Memory B cell (primary cell): ENCODE measurements at regions not wholly inside any gene's neighbourhood (a gene's known extent, or its start where the extent isn't known, plus 50 kb on each side); places are given as distances from the start of the nearest gene placed in this dataset.

Experiments used
- ATAC-seq: fragments of 150-1000 bp; cut with Tn5 transposase; 2 replicates; pipeline ENCODE4 v1.10.0; 2021; ENCODE audit warnings: low read depth, mild to moderate bottlenecking, moderate library complexity
- DNase-seq, 2 donors: peaks; one replicate each; pipeline ENCODE4 v3.0.0; 2022; ENCODE audit warnings: low spot score in 2 of 2
- H3K27ac Mint-ChIP-seq: one replicate; pipeline ENCODE4 v1.8.0; 2022; ENCODE audit warnings: mild to moderate bottlenecking, moderate library complexity, mixed read lengths
- H3K27me3 Mint-ChIP-seq: one replicate; pipeline ENCODE4 v1.8.0; 2022; ENCODE audit warnings: mixed read lengths
- H3K36me3 Mint-ChIP-seq: one replicate; pipeline ENCODE4 v1.8.0; 2022; ENCODE audit warnings: mild to moderate bottlenecking, mixed read lengths
- H3K4me1 Mint-ChIP-seq: one replicate; pipeline ENCODE4 v1.8.0; 2022; ENCODE audit warnings: mixed read lengths
- H3K4me3 Mint-ChIP-seq: one replicate; pipeline ENCODE4 v1.8.0; 2022; ENCODE audit warnings: mild to moderate bottlenecking, moderate library complexity, mixed read lengths
- H3K9me3 Mint-ChIP-seq: one replicate; pipeline ENCODE4 v1.8.0; 2022; ENCODE audit warnings: mixed read lengths

GRCh38 chr2:62304429-62305417 is 108.8 kb downstream of the B3GNT2 start:
- H3K27ac Mint-ChIP-seq: peak overlapping the region; percentile 69
- no peak overlapping the region for H3K4me3 Mint-ChIP-seq
- H3K27me3 Mint-ChIP-seq: no peaks in the 10 kb centered on the region
- ATAC-seq (peak; percentile 61), DNase-seq (no peak)
- no peaks in the 10 kb centered on the region for H3K9me3 Mint-ChIP-seq
- H3K4me1 Mint-ChIP-seq: peaks cover 53% of the 10 kb centered on the region
- no peaks in the 10 kb centered on the region for H3K36me3 Mint-ChIP-seq

- no peaks in the 10 kb centered on the region for H3K27me3 Mint-ChIP-seq
- H3K36me3 Mint-ChIP-seq: no peaks in the 10 kb centered on the region
- ATAC-seq (no peak), DNase-seq (no peak)
- H3K27ac Mint-ChIP-seq: no peak overlapping the region
- no peak overlapping the region for H3K4me3 Mint-ChIP-seq
- peaks cover 47% of the 10 kb centered on the region for H3K4me1 Mint-ChIP-seq
- H3K9me3 Mint-ChIP-seq: no peaks in the 10 kb centered on the region
Observed at GRCh38 chr2:62303788-62304187, 107.9 kb downstream of the B3GNT2 start.

- H3K4me1 Mint-ChIP-seq: peaks cover 47% of the 10 kb centered on the region
- peak overlapping the region; percentile 0 for H3K27ac Mint-ChIP-seq
- H3K9me3 Mint-ChIP-seq: no peaks in the 10 kb centered on the region
- DNase-seq: no peak
- no peaks in the 10 kb centered on the region for H3K27me3 Mint-ChIP-seq
- no peak for ATAC-seq
- H3K36me3 Mint-ChIP-seq: no peaks in the 10 kb centered on the region
- no peak overlapping the region for H3K4me3 Mint-ChIP-seq
Observed at GRCh38 chr2:62302631-62303435, 106.9 kb downstream of the B3GNT2 start.

- ATAC-seq (no peak), DNase-seq (no peak)
- Mint-ChIP-seq H3K4me1 (peaks cover 34% of the 10 kb centered on the region), H3K27ac (no peak overlapping the region), H3K36me3 (no peaks in the 10 kb centered on the region), H3K27me3 (no peaks in the 10 kb centered on the region), H3K4me3 (no peak overlapping the region), H3K9me3 (no peaks in the 10 kb centered on the region)
Observed at GRCh38 chr2:62300925-62301324, 105.0 kb downstream of the B3GNT2 start.

DNA sequence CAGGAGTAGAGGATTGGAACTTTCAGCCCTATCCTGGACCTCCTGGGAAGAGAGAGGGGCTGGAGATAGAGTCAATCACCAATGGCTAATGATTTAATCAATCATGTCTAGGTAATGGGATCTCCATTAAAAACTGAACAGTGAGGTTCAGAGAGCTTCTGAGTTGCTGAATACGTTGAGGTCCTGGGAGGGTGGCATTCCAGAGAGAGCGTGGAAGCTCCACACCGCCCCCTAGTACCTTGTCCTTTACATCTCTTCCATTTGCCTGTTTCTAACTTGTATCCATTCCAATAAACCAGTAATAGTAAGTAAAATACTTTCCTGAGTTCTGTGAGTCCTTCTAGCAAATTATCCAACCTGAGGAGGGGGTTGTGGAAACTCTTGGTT is 101.7 kb downstream of the B3GNT2 start:
- Mint-ChIP-seq H3K9me3 (no peaks in the 10 kb centered on the region), H3K27ac (no peak overlapping the region), H3K36me3 (no peaks in the 10 kb centered on the region), H3K4me3 (no peak overlapping the region), H3K27me3 (no peaks in the 10 kb centered on the region), H3K4me1 (peaks cover 9% of the 10 kb centered on the region)
- no peak for ATAC-seq
- no peak for DNase-seq

DNA sequence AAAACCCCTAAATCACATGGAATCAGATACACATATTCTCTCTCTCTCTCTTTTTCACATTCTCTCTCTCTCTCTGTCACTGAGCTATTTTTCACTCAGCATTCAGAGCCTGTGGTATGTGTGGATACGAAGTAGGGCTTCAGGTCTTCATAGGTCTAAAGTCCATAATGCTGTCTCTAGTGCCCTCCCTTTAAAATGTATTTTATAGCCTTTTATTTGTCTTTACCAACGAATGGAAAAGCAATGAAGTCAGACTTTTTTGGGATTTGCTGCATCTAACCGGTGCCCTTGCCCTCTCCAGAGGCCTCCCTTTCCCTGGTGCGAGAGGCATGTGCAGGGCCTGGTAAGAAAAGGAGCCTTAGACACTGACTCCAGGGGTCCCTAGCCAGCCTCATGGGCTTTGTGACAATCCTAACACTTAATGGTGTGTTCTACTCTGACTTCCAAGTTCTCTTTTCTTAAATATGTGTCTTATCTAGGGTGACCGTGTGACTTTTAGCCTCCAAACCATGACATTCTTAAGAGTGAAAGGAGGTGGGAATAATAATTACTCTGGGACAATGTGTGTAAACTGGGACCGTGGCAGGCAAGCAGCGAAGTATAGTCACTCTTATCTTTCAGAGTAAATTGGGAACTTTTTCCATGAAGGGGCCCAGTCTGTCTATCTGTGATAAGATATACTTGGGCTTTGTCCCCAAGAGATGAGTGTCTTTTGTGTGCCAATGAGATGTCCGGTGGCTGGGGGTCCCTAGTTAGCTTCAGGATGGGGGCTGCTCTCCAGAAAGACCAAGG is 101.1 kb downstream of the B3GNT2 start:
- no peak overlapping the region for H3K27ac Mint-ChIP-seq

GRCh38 chr2:62296034-62296831 is 100.3 kb downstream of the B3GNT2 start:
- Mint-ChIP-seq H3K27me3 (no peaks in the 10 kb centered on the region), H3K27ac (no peak overlapping the region), H3K36me3 (no peaks in the 10 kb centered on the region), H3K4me1 (peaks cover 4% of the 10 kb centered on the region), H3K4me3 (no peak overlapping the region), H3K9me3 (no peaks in the 10 kb centered on the region)
- DNase-seq: no peak
- ATAC-seq: no peak

More for the DNA sequence above, 101.1 kb downstream of the B3GNT2 start:
- Mint-ChIP-seq H3K4me3 (no peak overlapping the region), H3K36me3 (no peaks in the 10 kb centered on the region), H3K27me3 (no peaks in the 10 kb centered on the region), H3K9me3 (no peaks in the 10 kb centered on the region), H3K4me1 (peaks cover 4% of the 10 kb centered on the region)
- DNase-seq: no peak
- no peak for ATAC-seq

DNA sequence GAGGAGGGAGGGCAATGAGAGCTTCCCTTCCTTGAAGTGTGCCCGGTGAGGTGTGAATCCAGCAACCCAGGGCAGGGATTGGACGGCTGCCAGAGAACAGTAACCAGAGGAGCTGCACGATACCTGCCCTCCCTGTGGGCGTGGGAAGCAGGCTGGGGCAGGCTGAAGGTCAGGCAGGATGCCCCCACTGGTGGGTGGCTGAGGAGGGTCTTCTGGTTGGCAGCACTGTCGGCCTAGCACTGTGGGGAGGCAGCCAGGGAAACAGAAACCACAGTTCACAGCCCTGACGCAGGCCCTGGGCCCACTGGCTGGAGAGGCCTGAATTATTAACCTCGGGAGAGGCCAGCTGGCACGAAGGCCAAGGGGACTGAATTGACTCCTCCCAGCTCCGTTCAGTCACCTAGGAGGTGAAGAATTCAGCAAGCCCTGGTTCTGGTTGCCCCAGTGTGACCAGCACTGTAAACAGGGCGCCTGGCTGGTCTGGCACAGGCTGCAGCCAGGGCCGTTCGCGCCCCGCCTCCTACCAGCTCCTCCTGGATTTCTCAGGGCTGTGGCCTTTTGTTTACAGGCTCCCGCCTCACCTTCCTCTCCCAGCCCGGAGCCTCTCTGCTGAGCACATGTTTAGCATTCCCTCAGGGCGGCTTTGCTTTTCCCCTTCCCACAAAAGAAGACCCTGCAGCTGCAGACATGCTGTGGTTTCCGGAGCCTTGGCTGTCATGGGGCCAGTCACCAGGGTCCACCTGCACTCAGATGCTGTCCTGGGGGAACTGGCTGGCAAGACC is 97.8 kb downstream of the B3GNT2 start:
- ATAC-seq: no peak
- no peak for DNase-seq
- no peaks in the 10 kb centered on the region for H3K9me3 Mint-ChIP-seq
- H3K27ac Mint-ChIP-seq: no peak overlapping the region
- H3K36me3 Mint-ChIP-seq: no peaks in the 10 kb centered on the region
- H3K27me3 Mint-ChIP-seq: no peaks in the 10 kb centered on the region
- H3K4me1 Mint-ChIP-seq: peaks cover 4% of the 10 kb centered on the region
- H3K4me3 Mint-ChIP-seq: no peak overlapping the region

DNA sequence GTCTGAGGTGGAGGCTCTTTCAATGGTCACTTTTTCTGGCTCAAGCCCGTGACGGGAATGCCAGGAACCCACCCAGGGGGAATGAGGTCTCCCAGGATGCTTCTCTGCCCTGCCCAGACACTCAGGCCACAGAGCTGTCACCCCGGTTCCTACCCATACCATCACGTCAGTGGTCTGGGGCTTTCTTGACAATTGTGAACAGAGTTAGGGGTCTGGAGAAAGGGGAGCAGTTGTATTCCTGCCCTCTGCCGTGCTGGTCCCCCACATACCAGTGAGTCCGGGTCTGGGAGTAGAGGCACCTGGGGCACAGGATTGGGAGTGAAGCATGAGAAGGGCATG is 97.2 kb downstream of the B3GNT2 start:
- H3K4me1 Mint-ChIP-seq: peaks cover 4% of the 10 kb centered on the region

GRCh38 chr2:62292190-62292589 is 96.3 kb downstream of the B3GNT2 start:
- peaks cover 4% of the 10 kb centered on the region for H3K4me1 Mint-ChIP-seq
- DNase-seq (no peak), ATAC-seq (no peak)
- H3K27me3 Mint-ChIP-seq: no peaks in the 10 kb centered on the region
- H3K4me3 Mint-ChIP-seq: no peak overlapping the region
- H3K36me3 Mint-ChIP-seq: no peaks in the 10 kb centered on the region
- no peak overlapping the region for H3K27ac Mint-ChIP-seq
- H3K9me3 Mint-ChIP-seq: no peaks in the 10 kb centered on the region

More for the DNA sequence above, 97.2 kb downstream of the B3GNT2 start:
- Mint-ChIP-seq H3K36me3 (no peaks in the 10 kb centered on the region), H3K4me3 (no peak overlapping the region), H3K27me3 (no peaks in the 10 kb centered on the region), H3K9me3 (no peaks in the 10 kb centered on the region), H3K27ac (no peak overlapping the region)
- no peak for DNase-seq
- ATAC-seq: no peak

DNA sequence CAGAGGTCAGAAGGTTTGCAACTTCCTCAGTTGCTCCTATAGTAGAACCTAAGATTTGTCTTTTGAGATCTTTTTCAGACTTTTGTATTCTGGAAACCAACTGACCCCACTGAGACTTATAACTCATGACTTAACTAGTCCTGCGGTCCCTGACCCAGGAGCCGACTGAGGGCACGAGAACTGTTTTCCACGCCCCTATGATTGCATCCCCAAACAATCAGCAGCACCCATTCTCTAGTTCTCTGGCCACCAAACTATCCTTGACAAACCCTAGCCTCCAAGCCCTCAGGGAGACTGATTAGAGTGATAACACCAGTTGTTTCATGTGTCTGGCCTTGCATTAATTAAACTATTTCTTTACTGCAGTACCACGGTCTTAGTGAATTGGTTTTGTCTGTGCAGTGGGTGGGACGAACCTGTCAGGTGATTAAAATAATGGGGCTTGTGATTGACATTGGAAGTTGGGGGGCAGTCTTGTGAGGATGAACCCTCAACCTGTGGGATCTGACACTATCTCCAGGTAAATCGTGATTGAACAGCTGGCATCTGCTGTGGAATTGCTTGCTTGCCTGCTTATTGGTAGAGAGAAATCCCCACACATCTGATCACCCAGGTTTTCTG is 95.7 kb downstream of the B3GNT2 start:
- Mint-ChIP-seq H3K27ac (no peak overlapping the region), H3K27me3 (no peaks in the 10 kb centered on the region), H3K4me3 (no peak overlapping the region), H3K4me1 (peaks cover 4% of the 10 kb centered on the region), H3K36me3 (no peaks in the 10 kb centered on the region), H3K9me3 (no peaks in the 10 kb centered on the region)
- DNase-seq (no peak), ATAC-seq (no peak)

GRCh38 chr2:62291052-62291451 is 95.1 kb downstream of the B3GNT2 start:
- H3K36me3 Mint-ChIP-seq: no peaks in the 10 kb centered on the region
- DNase-seq (no peak), ATAC-seq (no peak)
- no peaks in the 10 kb centered on the region for H3K27me3 Mint-ChIP-seq
- H3K27ac Mint-ChIP-seq: no peak overlapping the region
- peaks cover 4% of the 10 kb centered on the region for H3K4me1 Mint-ChIP-seq
- peaks cover 2% of the 10 kb centered on the region for H3K9me3 Mint-ChIP-seq
- no peak overlapping the region for H3K4me3 Mint-ChIP-seq
